ENCODE measurements at regions not wholly inside any gene's neighbourhood (a gene's known extent, or its start where the extent isn't known, plus 50 kb on each side); places are given as distances from the start of the nearest gene placed in this dataset.
"Not testable (repeated sequence)": the region's sequence is repeated elsewhere in the genome, so short reads cannot be mapped to it uniquely, and the experiment has no call there.

- Histone ChIP-seq H3K36me3 (ENCODE audit: control insufficient read depth, insufficient read depth, low read length) (no peaks in the 10 kb centered on the region), H3K4me3 (replicated peaks; ENCODE audit: low read depth, low read length) (no peak overlapping the region), H3K27me3 (replicated peaks; ENCODE audit: control insufficient read depth, insufficient read depth, low read length) (no peaks in the 10 kb centered on the region)
- DNase-seq (ENCODE audit: extremely low read depth, insufficient read length), result no peak
- TF ChIP-seq CTCF (IDR thresholded peaks at IDR 0.05; ENCODE audit: insufficient read depth, low read length, poor library complexity, severe bottlenecking), result no peak
Observed at GRCh38 chr7:152594801-152595200, 81.1 kb downstream of the XRCC2 start.

GRCh38 chr7:152591976-152592375, 84.0 kb downstream of the XRCC2 start:
- no peak overlapping the region for H3K4me3 ChIP-seq (replicated peaks; ENCODE audit: low read depth, low read length)
- H3K27me3 ChIP-seq (replicated peaks; ENCODE audit: control insufficient read depth, insufficient read depth, low read length), result no peaks in the 10 kb centered on the region
- H3K36me3 ChIP-seq (ENCODE audit: control insufficient read depth, insufficient read depth, low read length), result no peaks in the 10 kb centered on the region
- no peak for TF ChIP-seq CTCF (IDR thresholded peaks at IDR 0.05; ENCODE audit: insufficient read depth, low read length, poor library complexity, severe bottlenecking)
- no peak for DNase-seq (ENCODE audit: extremely low read depth, insufficient read length)

- TF ChIP-seq CTCF (IDR thresholded peaks at IDR 0.05; ENCODE audit: insufficient read depth, low read length, poor library complexity, severe bottlenecking), result no peak
- Histone ChIP-seq H3K36me3 (ENCODE audit: control insufficient read depth, insufficient read depth, low read length) (no peaks in the 10 kb centered on the region), H3K27me3 (replicated peaks; ENCODE audit: control insufficient read depth, insufficient read depth, low read length) (no peaks in the 10 kb centered on the region), H3K4me3 (replicated peaks; ENCODE audit: low read depth, low read length) (no peak overlapping the region)
- DNase-seq (ENCODE audit: extremely low read depth, insufficient read length), result no peak
Observed at GRCh38 chr7:152590481-152590880, 85.5 kb downstream of the XRCC2 start.

DNA sequence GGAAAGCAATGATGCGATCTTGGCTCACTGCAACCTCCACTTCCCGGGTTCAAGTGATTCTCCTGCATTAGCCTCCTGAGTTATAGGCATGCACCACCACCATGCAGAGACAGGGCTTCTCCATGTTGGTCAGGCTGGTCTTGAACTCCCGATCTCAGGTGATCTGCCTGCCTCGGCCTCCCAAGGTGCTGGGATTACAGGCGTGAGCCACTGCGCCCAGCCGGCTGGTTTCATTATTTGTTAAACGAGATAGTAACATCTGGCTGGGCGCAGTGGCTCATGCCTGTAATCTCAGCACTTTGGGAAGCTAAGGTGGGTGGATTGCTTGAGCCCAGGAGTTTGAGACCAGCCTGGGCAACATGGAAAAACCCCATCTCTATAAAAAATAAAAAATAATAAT, 86.1 kb downstream of the XRCC2 start:
- not testable (repeated sequence) for H3K36me3 ChIP-seq (ENCODE audit: control insufficient read depth, insufficient read depth, low read length); H3K27me3 ChIP-seq (replicated peaks; ENCODE audit: control insufficient read depth, insufficient read depth, low read length); H3K4me3 ChIP-seq (replicated peaks; ENCODE audit: low read depth, low read length); DNase-seq (ENCODE audit: extremely low read depth, insufficient read length)

- no peak for DNase-seq (ENCODE audit: extremely low read depth, insufficient read length)
- H3K36me3 ChIP-seq (ENCODE audit: control insufficient read depth, insufficient read depth, low read length), result no peaks in the 10 kb centered on the region
- TF ChIP-seq CTCF (IDR thresholded peaks at IDR 0.05; ENCODE audit: insufficient read depth, low read length, poor library complexity, severe bottlenecking), result no peak
Observed at GRCh38 chr7:152588350-152588749, 87.6 kb downstream of the XRCC2 start.

DNA sequence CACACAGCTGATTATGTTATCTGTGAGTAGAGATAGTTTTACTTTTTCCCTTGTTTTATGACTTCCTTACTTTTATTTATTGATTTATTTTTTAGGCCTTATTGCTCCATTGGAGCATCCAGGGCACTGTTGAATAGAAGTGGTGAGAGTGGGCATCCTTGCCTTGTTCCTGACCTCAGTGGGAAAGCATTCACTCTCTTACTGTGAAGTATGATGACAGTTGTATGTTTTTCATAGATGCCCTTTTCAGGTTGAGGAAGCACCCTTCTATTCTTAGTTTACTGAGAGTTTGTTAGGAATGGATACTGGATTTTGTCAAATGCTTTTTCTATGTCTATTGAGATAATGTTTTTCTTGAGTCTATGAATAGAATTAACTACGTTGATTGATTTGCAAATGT, 88.6 kb downstream of the XRCC2 start:
- H3K36me3 ChIP-seq (ENCODE audit: control insufficient read depth, insufficient read depth, low read length), result no peaks in the 10 kb centered on the region
- DNase-seq (ENCODE audit: extremely low read depth, insufficient read length), result no peak
- no peaks in the 10 kb centered on the region for H3K27me3 ChIP-seq (replicated peaks; ENCODE audit: control insufficient read depth, insufficient read depth, low read length)
- no peak overlapping the region for H3K4me3 ChIP-seq (replicated peaks; ENCODE audit: low read depth, low read length)
- TF ChIP-seq CTCF (IDR thresholded peaks at IDR 0.05; ENCODE audit: insufficient read depth, low read length, poor library complexity, severe bottlenecking), result no peak

More at GRCh38 chr7:152588350-152588749, 87.6 kb downstream of the XRCC2 start:
- H3K4me3 ChIP-seq (replicated peaks; ENCODE audit: low read depth, low read length), result no peak overlapping the region
- no peaks in the 10 kb centered on the region for H3K27me3 ChIP-seq (replicated peaks; ENCODE audit: control insufficient read depth, insufficient read depth, low read length)
